ENCODE measurements at regions not wholly inside any gene's neighbourhood (a gene's known extent, or its start where the extent isn't known, plus 50 kb on each side); places are given as distances from the start of the nearest gene placed in this dataset.

DNA sequence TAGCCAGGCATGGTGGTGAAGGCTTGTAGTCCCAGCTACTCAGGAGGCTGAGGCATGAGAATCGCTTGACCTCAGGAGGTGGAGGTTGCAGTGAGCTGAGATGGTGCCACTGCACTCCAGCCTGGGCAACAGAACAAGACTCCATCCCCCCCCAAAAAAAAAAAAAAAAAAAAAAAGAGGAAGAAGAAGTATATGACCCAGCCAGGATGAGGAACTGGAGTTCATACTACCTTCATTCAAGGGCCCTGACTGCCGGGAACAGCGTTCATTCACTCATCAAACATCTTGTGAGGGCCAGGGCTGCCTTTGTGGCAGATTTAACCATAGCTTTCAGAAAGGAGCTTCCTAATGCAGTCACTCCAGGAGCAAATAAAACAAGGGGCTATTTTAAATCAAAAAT lies 127.6 kb downstream of the MRPS6 start:
- TF ChIP-seq, protein P1, sequence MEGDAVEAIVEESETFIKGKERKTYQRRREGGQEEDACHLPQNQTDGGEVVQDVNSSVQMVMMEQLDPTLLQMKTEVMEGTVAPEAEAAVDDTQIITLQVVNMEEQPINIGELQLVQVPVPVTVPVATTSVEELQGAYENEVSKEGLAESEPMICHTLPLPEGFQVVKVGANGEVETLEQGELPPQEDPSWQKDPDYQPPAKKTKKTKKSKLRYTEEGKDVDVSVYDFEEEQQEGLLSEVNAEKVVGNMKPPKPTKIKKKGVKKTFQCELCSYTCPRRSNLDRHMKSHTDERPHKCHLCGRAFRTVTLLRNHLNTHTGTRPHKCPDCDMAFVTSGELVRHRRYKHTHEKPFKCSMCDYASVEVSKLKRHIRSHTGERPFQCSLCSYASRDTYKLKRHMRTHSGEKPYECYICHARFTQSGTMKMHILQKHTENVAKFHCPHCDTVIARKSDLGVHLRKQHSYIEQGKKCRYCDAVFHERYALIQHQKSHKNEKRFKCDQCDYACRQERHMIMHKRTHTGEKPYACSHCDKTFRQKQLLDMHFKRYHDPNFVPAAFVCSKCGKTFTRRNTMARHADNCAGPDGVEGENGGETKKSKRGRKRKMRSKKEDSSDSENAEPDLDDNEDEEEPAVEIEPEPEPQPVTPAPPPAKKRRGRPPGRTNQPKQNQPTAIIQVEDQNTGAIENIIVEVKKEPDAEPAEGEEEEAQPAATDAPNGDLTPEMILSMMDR (IDR thresholded peaks at IDR 0.05; ENCODE audit: low read length): no peak
- TF ChIP-seq EZH2phosphoT487 (IDR thresholded peaks at IDR 0.05; ENCODE audit: low read length) (no peak), EZH2 (optimal IDR thresholded peaks at IDR 0.05; ENCODE audit: low read depth, low read length) (no peak)
